GM21619 (cell line): ENCODE measurements at regions not wholly inside any gene's neighbourhood (a gene's known extent, or its start where the extent isn't known, plus 50 kb on each side); places are given as distances from the start of the nearest gene placed in this dataset.

ENCODE experiments used
- ATAC-seq: cut with Tn5 transposase; IDR thresholded peaks from one replicate; pipeline ENCODE4 v1.9.1; 2021; ENCODE audit not compliant: unreplicated experiment

DNA sequence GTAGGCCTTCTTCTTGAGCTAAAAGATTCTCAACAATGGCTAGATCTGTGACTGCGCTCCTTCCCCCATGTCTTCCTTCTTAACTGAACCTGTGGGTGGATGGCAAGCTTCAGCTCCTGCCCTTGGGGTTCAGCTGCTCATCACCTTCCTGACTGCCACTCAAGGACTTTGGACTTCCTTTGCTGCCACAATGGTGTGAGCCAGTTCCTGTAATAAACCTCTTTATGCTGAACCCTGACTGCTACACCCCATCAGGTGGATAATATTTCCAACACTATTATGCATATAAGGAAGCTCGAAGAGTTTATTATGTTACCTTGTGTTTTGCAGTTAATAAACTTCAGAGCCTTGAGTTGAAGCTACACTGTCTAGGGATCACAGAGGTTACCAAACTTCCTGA, 208.9 kb upstream of the SLC10A2 start:
- no peak for ATAC-seq

- ATAC-seq = no peak
Observed at GRCh38 chr13:103273825-103274224, 207.6 kb upstream of the SLC10A2 start.

DNA sequence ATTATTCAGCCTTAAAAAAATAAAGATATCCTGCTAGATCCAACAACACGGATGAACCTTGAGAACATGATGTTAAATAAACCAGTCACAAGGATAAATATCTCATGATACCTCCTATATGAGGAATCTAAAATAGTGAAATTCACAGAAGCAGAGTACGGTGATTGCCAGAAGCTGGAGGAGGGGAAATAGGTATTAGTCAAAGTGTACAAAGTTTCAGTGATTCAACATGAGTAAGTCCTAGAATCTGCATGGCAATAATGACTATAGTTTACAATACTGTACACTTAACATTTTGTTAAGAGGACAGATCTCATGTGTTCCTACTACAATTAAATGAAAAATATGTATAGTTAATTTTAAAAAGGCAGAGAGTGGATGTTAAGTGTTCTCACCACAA, 206.6 kb upstream of the SLC10A2 start:
- peak; percentile 45 for ATAC-seq

GRCh38 chr13:103263448-103263847, 197.2 kb upstream of the SLC10A2 start:
- no peak for ATAC-seq

GRCh38 chr13:103255587-103256301, 189.5 kb upstream of the SLC10A2 start:
- ATAC-seq = no peak

- ATAC-seq = no peak
Observed at GRCh38 chr13:103250071-103250470, 183.9 kb upstream of the SLC10A2 start.

DNA sequence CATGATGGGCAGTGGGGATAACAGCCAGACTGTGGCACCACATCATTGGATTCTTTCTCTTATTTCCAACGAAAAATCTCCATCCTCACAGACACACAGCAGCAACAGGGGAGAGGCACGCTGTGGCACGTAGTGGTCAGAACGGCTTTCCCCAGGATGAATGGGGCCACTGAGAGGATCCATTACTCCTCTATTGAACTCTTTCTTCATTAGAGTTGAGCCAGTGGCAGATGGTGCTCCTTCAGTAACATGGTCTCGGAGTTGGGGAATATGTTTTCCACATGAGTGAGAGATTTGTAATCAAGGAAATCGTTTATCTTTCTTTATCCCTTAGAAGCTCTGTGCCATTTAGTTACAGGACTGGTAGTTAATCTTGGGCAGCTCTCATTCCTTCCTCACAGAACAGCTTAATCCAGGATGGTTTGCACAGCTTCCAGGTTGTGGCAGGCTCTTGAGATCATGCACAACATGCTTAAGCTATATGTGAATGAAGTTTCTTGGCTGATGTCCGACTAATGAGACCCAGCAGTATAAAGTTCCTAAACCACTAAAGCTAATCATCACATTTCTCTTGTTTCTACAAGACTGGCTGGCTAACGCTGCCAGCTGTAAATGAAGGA, 180.5 kb upstream of the SLC10A2 start:
- no peak for ATAC-seq

- ATAC-seq = no peak
Observed at GRCh38 chr13:103243495-103243894, 177.3 kb upstream of the SLC10A2 start.

DNA sequence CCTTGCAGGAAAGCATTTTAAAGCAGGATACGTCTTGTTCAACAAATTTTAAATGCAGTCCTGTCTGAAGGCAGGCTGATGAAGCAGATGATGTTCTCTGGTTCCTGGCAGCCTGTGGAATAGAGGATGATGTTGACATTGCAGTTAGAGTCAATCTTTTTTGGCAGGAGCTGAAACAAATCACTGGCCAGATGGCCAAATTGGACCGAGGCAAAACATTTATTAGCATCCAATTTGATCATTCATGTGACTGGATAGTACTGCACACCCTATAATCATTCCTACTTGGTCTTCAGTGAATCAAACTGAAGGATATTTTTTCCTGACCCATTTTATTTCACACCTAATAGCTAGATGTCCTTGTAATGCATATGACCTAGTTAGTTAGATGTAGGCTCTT, 172.2 kb upstream of the SLC10A2 start:
- ATAC-seq = no peak

- no peak for ATAC-seq
Observed at GRCh38 chr13:103236213-103236612, 170.0 kb upstream of the SLC10A2 start.

- no peak for ATAC-seq
Observed at GRCh38 chr13:103229674-103230073, 163.5 kb upstream of the SLC10A2 start.

- ATAC-seq = no peak
Observed at GRCh38 chr13:103224804-103225203, 158.6 kb upstream of the SLC10A2 start.

DNA sequence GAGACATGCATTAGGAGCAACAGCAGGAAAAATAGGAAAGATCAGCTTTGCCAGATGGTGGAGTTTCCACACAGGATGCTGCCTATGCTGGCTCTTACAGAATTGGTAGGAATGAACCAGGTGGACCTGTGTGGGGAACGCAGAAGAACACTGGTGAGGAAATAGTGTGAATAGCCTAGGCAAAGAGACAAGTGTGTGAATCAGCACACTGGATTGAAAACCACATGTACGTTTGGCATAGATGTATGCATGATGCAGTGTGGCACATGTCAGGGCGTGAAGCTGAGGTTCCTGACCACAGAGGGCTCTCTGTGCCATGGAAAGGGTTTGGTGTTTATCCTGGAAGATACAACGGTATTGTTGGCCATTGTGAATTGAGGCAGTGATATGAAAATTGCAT, 156.5 kb upstream of the SLC10A2 start:
- no peak for ATAC-seq

GRCh38 chr13:103218253-103218652, 152.0 kb upstream of the SLC10A2 start:
- no peak for ATAC-seq

- ATAC-seq = no peak
Observed at GRCh38 chr13:103213152-103213551, 146.9 kb upstream of the SLC10A2 start.

DNA sequence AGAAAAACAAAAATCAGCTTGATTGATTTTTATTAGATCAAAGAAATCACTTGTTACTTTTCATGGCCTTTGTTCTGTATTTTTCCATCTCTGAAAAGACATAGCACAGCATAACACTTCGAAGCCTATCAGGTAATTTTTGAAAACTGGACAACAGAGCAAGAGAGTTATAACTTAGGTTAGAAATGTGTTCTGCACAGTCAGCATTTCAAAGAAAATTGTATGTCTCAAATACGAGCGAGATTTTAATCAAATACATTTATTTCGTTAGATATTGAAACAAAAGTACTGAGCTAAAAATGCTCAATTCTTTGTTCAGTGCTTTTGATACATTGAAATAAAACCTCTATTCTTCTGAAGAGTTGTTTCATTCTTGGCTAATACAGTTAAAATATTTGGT, 144.1 kb upstream of the SLC10A2 start:
- no peak for ATAC-seq

- ATAC-seq = no peak
Observed at GRCh38 chr13:103203735-103204330, 137.6 kb upstream of the SLC10A2 start.

GRCh38 chr13:103200118-103200885, 134.1 kb upstream of the SLC10A2 start:
- ATAC-seq = no peak

DNA sequence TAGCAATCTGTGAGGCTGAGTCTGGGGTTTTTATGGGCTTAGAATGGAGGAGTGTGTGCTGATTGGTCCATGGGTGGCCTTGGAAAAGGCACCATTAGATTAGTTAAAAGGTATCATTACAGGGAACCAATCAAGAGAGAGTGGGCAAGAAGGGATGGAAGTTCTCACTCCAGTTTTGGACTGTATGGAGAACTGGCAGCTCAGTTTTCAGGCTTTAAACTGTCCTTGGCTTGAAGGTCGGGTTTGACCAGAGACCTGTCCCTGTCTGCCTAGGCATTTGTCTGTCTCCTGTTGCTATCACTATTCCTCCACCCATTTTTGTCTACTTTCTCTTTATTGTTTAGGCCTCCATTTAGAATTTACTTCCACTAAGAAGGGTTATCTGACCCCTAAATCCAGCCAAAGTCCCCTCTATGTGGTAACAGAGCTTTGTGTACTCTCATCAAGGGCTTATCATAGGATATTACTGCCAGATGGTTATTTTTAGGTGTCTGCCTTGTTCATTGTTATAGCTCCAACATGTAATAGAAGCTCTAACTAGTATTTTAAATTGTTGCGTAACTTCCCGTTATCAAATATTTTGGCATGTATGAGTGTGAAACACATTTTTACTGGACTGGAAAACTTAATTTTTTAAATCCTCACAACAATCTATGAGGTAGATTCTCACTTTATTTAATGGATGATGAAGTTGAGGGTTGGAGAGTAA, 133.3 kb upstream of the SLC10A2 start:
- ATAC-seq = no peak

DNA sequence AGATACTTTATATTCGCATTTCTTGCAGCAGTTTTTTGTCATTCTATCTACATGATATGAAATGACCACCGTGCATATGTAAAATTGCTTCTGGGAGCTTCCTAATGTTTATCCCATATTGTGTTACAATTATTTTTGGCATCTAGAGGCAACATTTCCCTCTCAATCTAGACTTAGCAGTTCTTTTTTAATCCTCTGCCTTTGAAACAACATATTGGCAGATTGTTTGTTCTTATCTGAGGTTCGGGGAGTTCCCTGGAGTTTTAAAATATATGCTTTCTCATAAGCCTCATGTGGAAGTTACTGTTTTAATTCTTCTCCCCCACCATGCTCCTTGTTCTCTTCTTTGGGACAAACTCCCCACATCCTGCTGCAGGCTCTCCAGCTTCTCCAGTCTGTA, 130.1 kb upstream of the SLC10A2 start:
- no peak for ATAC-seq

DNA sequence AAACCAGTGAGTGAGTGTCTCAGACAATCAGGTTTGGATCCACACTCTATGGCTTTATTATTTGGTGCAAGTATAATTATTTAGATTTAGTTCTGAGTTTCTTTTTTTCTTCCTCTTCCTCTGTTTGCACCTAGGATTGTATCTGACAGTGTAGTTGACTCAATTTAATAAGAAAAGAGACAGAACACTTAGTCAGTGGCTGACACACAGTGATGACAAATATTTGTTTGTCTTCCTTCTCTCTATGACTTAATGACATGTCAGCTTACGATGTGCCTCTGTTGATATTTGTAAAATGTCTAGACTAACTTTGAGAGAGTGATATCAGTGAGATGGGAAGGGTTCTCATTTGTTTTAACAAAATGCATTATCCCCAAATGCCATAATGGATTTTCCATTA, 129.5 kb upstream of the SLC10A2 start:
- no peak for ATAC-seq
